HG02870 (cell line): ENCODE measurements at regions not wholly inside any gene's neighbourhood (a gene's known extent, or its start where the extent isn't known, plus 50 kb on each side); places are given as distances from the start of the nearest gene placed in this dataset.

ENCODE experiments used
- ATAC-seq: cut with Tn5 transposase; IDR thresholded peaks from one replicate; pipeline ENCODE4 v1.9.1; 2021; ENCODE audit warnings: mild to moderate bottlenecking, moderate library complexity; ENCODE audit not compliant: unreplicated experiment

- ATAC-seq: no peak
These were observed 85.4 kb upstream of the TMEM260 start for GRCh38 chr14:56494167-56494566.

GRCh38 chr14:56498112-56498511 lies 81.5 kb upstream of the TMEM260 start:
- ATAC-seq: no peak

- ATAC-seq: no peak
These were observed 77.6 kb upstream of the TMEM260 start for GRCh38 chr14:56501909-56502530.

- ATAC-seq: no peak
These were observed 74.2 kb upstream of the TMEM260 start for GRCh38 chr14:56505361-56505760.

- ATAC-seq: no peak
These were observed 67.1 kb upstream of the TMEM260 start for GRCh38 chr14:56512521-56512920.

- ATAC-seq: no peak
These were observed 64.8 kb upstream of the TMEM260 start for GRCh38 chr14:56514663-56515371.

GRCh38 chr14:56515739-56516138 lies 63.9 kb upstream of the TMEM260 start:
- ATAC-seq: no peak

GRCh38 chr14:56522403-56522802 lies 57.2 kb upstream of the TMEM260 start:
- no peak for ATAC-seq

GRCh38 chr14:56524971-56525677 lies 54.5 kb upstream of the TMEM260 start:
- ATAC-seq: no peak

- ATAC-seq: no peak
These were observed 50.7 kb upstream of the TMEM260 start for GRCh38 chr14:56528927-56529326.
